ENCODE measurements at regions not wholly inside any gene's neighbourhood (a gene's known extent, or its start where the extent isn't known, plus 50 kb on each side); places are given as distances from the start of the nearest gene placed in this dataset.

GRCh38 chr2:144854596-144854995 lies 334.7 kb upstream of the ZEB2 start:
- H3K9me3 ChIP-seq, result no peaks in the 10 kb centered on the region
- TF ChIP-seq CTCF (IDR thresholded peaks at IDR 0.05), result no peak
- TF ChIP-seq POLR2A (IDR thresholded peaks at IDR 0.05), result no peak
- no peak overlapping the region for H3K4me3 ChIP-seq
- no peak overlapping the region for H3K27ac ChIP-seq
- no peaks in the 10 kb centered on the region for H3K27me3 ChIP-seq
- no peaks in the 10 kb centered on the region for H3K36me3 ChIP-seq (ENCODE audit: low read depth, missing control alignments)
- no peak for DNase-seq
- 94 to 96% methylated on average over 4 of the region's 4 CpGs for WGBS, 2 donors
- intact Hi-C loops (cut with DNase I; ENCODE audit: low total_unique reads), result no loop called here
- H3K4me1 ChIP-seq, result no peaks in the 10 kb centered on the region

- Histone ChIP-seq H3K4me1 (no peaks in the 10 kb centered on the region), H3K36me3 (ENCODE audit: low read depth, missing control alignments) (no peaks in the 10 kb centered on the region), H3K9me3 (no peaks in the 10 kb centered on the region), H3K27ac (no peak overlapping the region), H3K4me3 (no peak overlapping the region), H3K27me3 (no peaks in the 10 kb centered on the region)
- DNase-seq, result no peak
- TF ChIP-seq CTCF (IDR thresholded peaks at IDR 0.05) (no peak), POLR2A (IDR thresholded peaks at IDR 0.05) (no peak)
- 69 to 75% methylated on average over 3 of the region's 3 CpGs for WGBS, 2 donors
- intact Hi-C loops (cut with DNase I; ENCODE audit: low total_unique reads), result no loop called here
These were observed 329.7 kb upstream of the ZEB2 start for GRCh38 chr2:144849612-144850011.

- Histone ChIP-seq H3K36me3 (ENCODE audit: low read depth, missing control alignments) (no peaks in the 10 kb centered on the region), H3K4me1 (no peaks in the 10 kb centered on the region), H3K27ac (no peak overlapping the region), H3K9me3 (no peaks in the 10 kb centered on the region), H3K27me3 (no peaks in the 10 kb centered on the region), H3K4me3 (no peak overlapping the region)
- TF ChIP-seq POLR2A (IDR thresholded peaks at IDR 0.05) (no peak), CTCF (IDR thresholded peaks at IDR 0.05) (no peak)
- 69 to 88% methylated on average over 2 of the region's 2 CpGs for WGBS, 2 donors
- intact Hi-C loops (cut with DNase I; ENCODE audit: low total_unique reads), result no loop called here
- DNase-seq, result no peak
These were observed 328.5 kb upstream of the ZEB2 start for GRCh38 chr2:144848423-144848822.

GRCh38 chr2:144847347-144848080 lies 327.6 kb upstream of the ZEB2 start:
- TF ChIP-seq POLR2A (IDR thresholded peaks at IDR 0.05) (no peak), CTCF (IDR thresholded peaks at IDR 0.05) (no peak)
- H3K36me3 ChIP-seq (ENCODE audit: low read depth, missing control alignments), result no peaks in the 10 kb centered on the region
- H3K9me3 ChIP-seq, result no peaks in the 10 kb centered on the region
- intact Hi-C loops (cut with DNase I; ENCODE audit: low total_unique reads), result no loop called here
- H3K4me1 ChIP-seq, result no peaks in the 10 kb centered on the region
- no peak for DNase-seq
- WGBS, 2 donors, result 59 to 69% methylated on average over 5 of the region's 5 CpGs
- no peak overlapping the region for H3K4me3 ChIP-seq
- no peak overlapping the region for H3K27ac ChIP-seq
- no peaks in the 10 kb centered on the region for H3K27me3 ChIP-seq

Data from testis (tissue), 2 donors.